GM20000 (cell line): ENCODE measurements at regions not wholly inside any gene's neighbourhood (a gene's known extent, or its start where the extent isn't known, plus 50 kb on each side); places are given as distances from the start of the nearest gene placed in this dataset.

Experiments
- DNase-seq: peaks from one replicate; pipeline ENCODE4 v3.0.0; 2012; ENCODE audit warnings: low spot score
- CTCF ChIP-seq: IDR thresholded peaks from 2 replicates; pipeline ENCODE4 v1.5.1; 2012; ENCODE audit warnings: mild to moderate bottlenecking, control low read depth; ENCODE audit errors: extremely low read depth, missing control alignments

GRCh38 chr12:75852956-75853355, 178.6 kb downstream of the PHLDA1 start:
- no peak for TF ChIP-seq CTCF
- no peak for DNase-seq

GRCh38 chr12:75852143-75852542, 179.4 kb downstream of the PHLDA1 start:
- no peak for DNase-seq
- TF ChIP-seq CTCF, result no peak

DNA sequence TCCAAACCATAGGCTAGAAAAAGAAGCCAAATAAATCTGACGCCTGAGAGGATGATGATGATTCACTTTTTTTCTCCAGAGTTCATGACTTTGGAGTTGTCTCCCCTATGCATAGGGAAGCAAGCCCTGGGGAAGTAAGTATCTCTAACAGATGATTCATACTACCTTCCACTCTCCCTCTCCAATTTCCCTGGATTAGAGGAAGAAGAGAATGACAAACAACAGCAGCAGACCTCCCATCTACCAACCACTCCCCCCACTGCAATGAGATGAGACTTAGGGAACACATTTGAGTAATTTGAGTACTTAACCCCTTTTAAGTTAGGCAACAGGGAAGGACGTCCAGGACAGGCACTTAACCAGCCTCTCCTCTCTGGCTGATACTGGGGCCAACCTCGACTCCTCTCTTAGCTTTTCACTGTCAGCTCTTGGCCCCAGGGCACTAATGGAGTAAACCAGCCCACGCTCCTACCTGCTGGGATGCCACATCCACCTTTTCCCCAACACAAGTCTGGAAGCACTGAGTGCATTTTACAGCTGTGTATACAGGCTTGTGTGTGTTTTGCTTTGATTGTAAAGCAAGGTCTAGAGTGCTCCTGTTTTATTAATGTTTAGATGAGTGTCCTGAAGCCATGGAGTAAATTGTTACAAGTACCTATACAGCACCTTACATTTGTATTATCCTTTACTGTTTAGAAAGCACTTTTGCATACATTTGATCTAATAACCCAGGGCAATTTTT, 180.7 kb downstream of the PHLDA1 start:
- no peak for DNase-seq
- no peak for TF ChIP-seq CTCF

DNA sequence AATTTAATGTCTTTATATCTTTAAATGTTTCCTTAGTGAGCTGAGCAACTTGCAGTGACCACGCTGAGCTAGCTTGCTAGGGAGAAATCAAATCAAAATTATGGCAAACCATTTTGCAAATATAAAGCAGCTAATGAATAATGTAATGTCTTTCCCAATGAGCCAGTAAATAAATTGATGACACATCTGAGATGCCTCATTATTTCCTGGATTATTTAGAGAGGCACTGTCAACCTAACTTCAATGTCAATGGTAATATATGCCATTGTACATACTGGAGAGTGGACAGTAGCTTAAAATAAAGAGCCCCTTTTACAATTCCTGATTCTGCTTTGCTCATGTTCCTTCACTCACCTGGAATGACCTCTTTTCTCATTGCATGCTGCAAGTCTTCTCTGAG, 182.6 kb downstream of the PHLDA1 start:
- no peak for DNase-seq
- no peak for TF ChIP-seq CTCF

- no peak for DNase-seq
- TF ChIP-seq CTCF, result no peak
Observed at GRCh38 chr12:75848431-75848925, 183.1 kb downstream of the PHLDA1 start.

- no peak for TF ChIP-seq CTCF
- no peak for DNase-seq
Observed at GRCh38 chr12:75846102-75846501, 185.5 kb downstream of the PHLDA1 start.

DNA sequence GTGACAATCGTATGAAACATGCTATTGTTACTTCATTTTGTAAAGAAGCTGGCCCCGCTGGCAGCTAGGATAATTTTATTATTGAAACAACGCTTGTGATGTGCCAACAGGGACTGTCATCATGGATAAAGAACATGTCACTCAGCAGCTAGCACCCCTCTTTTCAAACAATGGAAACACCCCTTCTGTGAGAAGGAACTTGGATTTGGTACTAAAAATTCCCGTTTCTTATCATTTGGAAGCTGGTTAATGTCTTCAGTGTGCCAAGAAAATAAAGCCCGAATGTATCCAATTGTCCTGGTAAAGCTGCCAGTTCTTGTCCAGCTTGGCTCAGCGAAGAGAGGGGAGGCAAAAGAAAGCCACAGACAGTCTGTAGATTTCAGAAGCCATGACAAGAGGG, 186.6 kb downstream of the PHLDA1 start:
- TF ChIP-seq CTCF, result no peak
- no peak for DNase-seq
